Fibroblast of lung (primary cell): ENCODE measurements at regions not wholly inside any gene's neighbourhood (a gene's known extent, or its start where the extent isn't known, plus 50 kb on each side); places are given as distances from the start of the nearest gene placed in this dataset.

Experiments used
- CTCF ChIP-seq, 2 donors: IDR thresholded peaks in 1 of 2; conservative IDR thresholded peaks in 1 of 2; 1 replicate in 1 of 2; 2 replicates in 1 of 2; pipeline ENCODE4 v1.5.1; 2011 to 2012; ENCODE audit warnings: low read length in 2 of 2, control low read depth in 1 of 2, inconsistent platforms in 1 of 2, low read depth in 1 of 2, mild to moderate bottlenecking in 1 of 2
- EZH2 ChIP-seq: IDR thresholded peaks from 2 replicates; pipeline ENCODE4 v1.5.1; 2012; ENCODE audit warnings: low read length, control low read depth, mild to moderate bottlenecking; ENCODE audit errors: missing control alignments

- no peak for TF ChIP-seq CTCF (conservative IDR thresholded peaks at IDR 0.05 in 1 of 2, IDR thresholded peaks at IDR 0.05 in 1 of 2; ENCODE audit: low read depth in 1 of 2, low read length in 2 of 2)
- TF ChIP-seq EZH2, result no peak
Measured at GRCh38 chr20:58106143-58106750, 122.2 kb downstream of the ANKRD60 start.
